Activated naive CD8-positive, alpha-beta T cell treated with anti-CD3 and anti-CD28 coated beads, Interleukin-2, amount 50 U/mL, for 24 hours (primary cell): ENCODE measurements at regions not wholly inside any gene's neighbourhood (a gene's known extent, or its start where the extent isn't known, plus 50 kb on each side); places are given as distances from the start of the nearest gene placed in this dataset.

ENCODE experiments used
- ATAC-seq: fragments of 150-1000 bp; cut with Tn5 transposase; one replicate; pipeline ENCODE4 v1.10.0; 2021
- DNase-seq: peaks from one replicate; pipeline ENCODE4 v3.0.0; 2021
- H3K27ac Mint-ChIP-seq: one replicate; pipeline ENCODE4 v1.8.0; 2021; ENCODE audit warnings: mild to moderate bottlenecking, mixed read lengths
- H3K27me3 Mint-ChIP-seq: one replicate; pipeline ENCODE4 v1.8.0; 2021; ENCODE audit warnings: mixed read lengths
- H3K36me3 Mint-ChIP-seq: one replicate; pipeline ENCODE4 v1.8.0; 2021; ENCODE audit warnings: low read depth, mixed read lengths
- H3K4me1 Mint-ChIP-seq: one replicate; pipeline ENCODE4 v1.8.0; 2021; ENCODE audit warnings: mixed read lengths
- H3K4me3 Mint-ChIP-seq: one replicate; pipeline ENCODE4 v1.8.0; 2021; ENCODE audit warnings: mild to moderate bottlenecking, moderate library complexity, mixed read lengths
- H3K9me3 Mint-ChIP-seq: one replicate; pipeline ENCODE4 v1.8.0; 2021; ENCODE audit warnings: mixed read lengths

DNA sequence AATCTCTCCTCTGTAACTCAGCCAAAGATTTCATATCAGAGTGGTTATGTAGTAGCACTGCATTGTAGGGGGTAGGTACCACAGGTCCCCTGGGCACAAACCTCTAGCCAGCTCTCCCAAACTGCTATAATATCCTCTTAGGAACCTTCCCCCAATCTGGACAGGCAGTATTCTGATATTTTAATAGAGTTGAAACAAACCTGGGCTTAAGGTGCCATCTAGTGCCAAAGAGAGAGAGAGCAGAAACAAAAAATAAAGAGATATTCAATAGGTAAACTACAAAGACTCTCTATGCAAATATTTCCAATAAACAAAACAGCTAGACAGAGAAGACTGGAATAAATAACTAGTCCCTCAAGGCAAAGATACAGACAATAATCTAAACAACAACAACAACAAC is 1070.0 kb downstream of the CDH11 start:
- no peak for ATAC-seq
- H3K27ac Mint-ChIP-seq, result no peak overlapping the region
- H3K4me1 Mint-ChIP-seq, result no peaks in the 10 kb centered on the region
- no peaks in the 10 kb centered on the region for H3K36me3 Mint-ChIP-seq
- no peaks in the 10 kb centered on the region for H3K27me3 Mint-ChIP-seq
- DNase-seq, result no peak
- H3K4me3 Mint-ChIP-seq, result no peak overlapping the region
- peaks cover 15% of the 10 kb centered on the region for H3K9me3 Mint-ChIP-seq

DNA sequence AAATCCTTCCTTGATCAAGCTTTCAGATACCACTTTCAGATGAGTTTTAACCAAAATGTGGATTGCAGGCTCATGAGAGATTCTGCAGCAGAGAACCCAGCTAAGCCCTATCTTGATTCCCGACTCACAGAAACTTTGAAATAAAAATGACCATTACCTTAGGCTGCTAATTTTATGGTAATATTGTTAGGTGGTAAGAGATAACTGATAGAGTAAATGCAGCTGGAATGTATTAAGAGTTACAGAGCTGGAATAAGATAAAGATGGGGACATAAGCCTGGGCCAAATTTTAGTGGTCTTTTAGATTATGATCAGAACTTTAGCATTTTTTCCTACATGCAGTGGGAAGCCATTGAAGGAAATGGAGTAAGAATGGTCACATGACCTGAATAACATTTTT is 1074.0 kb downstream of the CDH11 start:
- Mint-ChIP-seq H3K4me1 (no peaks in the 10 kb centered on the region), H3K9me3 (peaks cover 31% of the 10 kb centered on the region), H3K27me3 (no peaks in the 10 kb centered on the region), H3K27ac (no peak overlapping the region), H3K36me3 (no peaks in the 10 kb centered on the region), H3K4me3 (no peak overlapping the region)
- no peak for ATAC-seq
- no peak for DNase-seq

DNA sequence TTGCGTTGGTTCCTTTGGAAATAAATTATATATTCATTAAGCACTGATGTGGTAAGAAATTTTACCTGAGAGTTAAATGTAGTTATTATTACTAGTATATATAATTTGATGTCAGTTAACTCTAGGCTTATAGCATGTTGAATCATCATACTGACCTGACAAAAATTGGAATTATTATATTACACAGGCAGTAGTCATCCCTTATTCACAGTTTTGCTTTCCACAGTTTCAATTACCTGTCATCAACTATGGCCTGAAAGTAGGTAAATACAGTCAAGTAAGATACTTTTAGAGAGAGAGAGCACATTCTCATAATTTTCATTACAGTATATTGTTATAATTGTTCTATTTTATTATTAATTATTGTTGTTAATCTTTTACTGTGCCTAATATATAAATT is 1074.7 kb downstream of the CDH11 start:
- ATAC-seq, result no peak
- Mint-ChIP-seq H3K9me3 (peaks cover 30% of the 10 kb centered on the region), H3K27me3 (no peaks in the 10 kb centered on the region), H3K4me3 (no peak overlapping the region), H3K4me1 (no peaks in the 10 kb centered on the region), H3K27ac (no peak overlapping the region), H3K36me3 (no peaks in the 10 kb centered on the region)
- DNase-seq, result no peak

DNA sequence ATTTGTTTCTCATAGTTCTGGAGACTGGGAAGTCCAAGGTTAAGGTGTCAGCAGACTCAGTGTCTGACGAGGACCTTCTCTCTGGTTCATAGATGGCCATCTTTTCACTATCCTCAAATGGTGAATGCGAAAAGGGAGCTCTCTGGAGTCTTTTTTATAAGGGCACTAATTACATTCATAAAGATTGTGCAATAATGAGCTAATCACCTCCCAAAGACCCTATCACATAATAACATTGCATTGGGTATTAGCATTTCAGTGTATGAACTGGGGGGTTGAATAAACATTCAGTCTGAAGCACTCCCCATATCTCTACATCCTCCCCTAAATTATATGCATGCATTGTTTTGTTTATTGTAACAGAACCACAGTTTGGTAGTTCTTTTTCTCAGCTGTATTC is 1086.5 kb downstream of the CDH11 start:
- no peak for DNase-seq
- H3K27me3 Mint-ChIP-seq, result no peaks in the 10 kb centered on the region
- no peaks in the 10 kb centered on the region for H3K36me3 Mint-ChIP-seq
- ATAC-seq, result no peak
- H3K9me3 Mint-ChIP-seq, result peaks cover 12% of the 10 kb centered on the region
- no peak overlapping the region for H3K4me3 Mint-ChIP-seq
- H3K4me1 Mint-ChIP-seq, result no peaks in the 10 kb centered on the region
- H3K27ac Mint-ChIP-seq, result no peak overlapping the region

GRCh38 chr16:64019339-64019738 is 1102.5 kb downstream of the CDH11 start:
- Mint-ChIP-seq H3K27me3 (no peaks in the 10 kb centered on the region), H3K4me3 (no peak overlapping the region), H3K27ac (no peak overlapping the region), H3K4me1 (no peaks in the 10 kb centered on the region), H3K36me3 (no peaks in the 10 kb centered on the region), H3K9me3 (peaks cover 33% of the 10 kb centered on the region)
- no peak for ATAC-seq
- DNase-seq, result no peak

DNA sequence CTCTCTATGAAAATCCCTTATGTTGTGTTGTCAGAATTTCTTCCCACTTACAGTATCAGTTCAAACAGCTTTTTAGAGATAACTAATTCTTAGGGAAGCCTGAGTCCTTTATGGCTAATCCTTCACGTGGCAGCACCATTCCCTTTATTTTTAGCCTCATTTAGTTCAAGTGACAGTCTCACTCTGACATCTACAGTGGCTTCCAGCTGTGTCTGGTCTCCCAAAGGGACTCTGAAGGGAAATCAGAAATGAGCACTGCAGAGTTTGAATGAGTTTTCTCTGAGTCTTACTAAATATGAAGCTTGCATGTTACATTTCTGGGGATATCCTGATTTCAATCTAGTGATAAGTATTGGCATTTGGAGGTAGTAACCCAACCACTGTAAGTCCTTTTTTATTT is 1104.1 kb downstream of the CDH11 start:
- DNase-seq (no peak), ATAC-seq (no peak)
- H3K9me3 Mint-ChIP-seq, result peaks cover 22% of the 10 kb centered on the region
- H3K27ac Mint-ChIP-seq, result no peak overlapping the region
- H3K36me3 Mint-ChIP-seq, result no peaks in the 10 kb centered on the region
- H3K4me3 Mint-ChIP-seq, result no peak overlapping the region
- no peaks in the 10 kb centered on the region for H3K27me3 Mint-ChIP-seq
- H3K4me1 Mint-ChIP-seq, result no peaks in the 10 kb centered on the region

GRCh38 chr16:64013856-64014255 is 1108.0 kb downstream of the CDH11 start:
- H3K27ac Mint-ChIP-seq, result no peak overlapping the region
- H3K4me1 Mint-ChIP-seq, result no peaks in the 10 kb centered on the region
- H3K27me3 Mint-ChIP-seq, result no peaks in the 10 kb centered on the region
- H3K36me3 Mint-ChIP-seq, result no peaks in the 10 kb centered on the region
- DNase-seq, result no peak
- ATAC-seq, result no peak
- H3K9me3 Mint-ChIP-seq, result peaks cover 21% of the 10 kb centered on the region
- no peak overlapping the region for H3K4me3 Mint-ChIP-seq

DNA sequence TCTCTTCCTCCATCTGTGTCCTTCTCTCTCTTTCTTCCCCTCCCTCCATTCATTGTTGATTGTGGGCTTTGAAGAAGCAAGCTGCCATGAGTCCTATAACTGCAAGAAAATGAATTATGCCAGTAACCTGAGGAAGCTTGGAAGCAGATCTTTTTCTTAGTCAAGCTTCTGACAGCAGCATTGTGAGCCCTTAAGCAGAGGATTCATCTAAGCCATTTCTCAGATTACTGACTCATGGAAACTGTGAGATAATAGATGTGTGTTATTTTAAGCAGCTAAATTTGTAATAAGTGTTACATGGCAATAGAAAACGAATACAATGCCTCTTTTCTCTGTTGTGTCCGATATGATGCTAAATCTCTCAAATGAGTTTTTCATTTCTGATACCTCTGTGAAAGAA is 1109.7 kb downstream of the CDH11 start:
- no peak for DNase-seq

DNA sequence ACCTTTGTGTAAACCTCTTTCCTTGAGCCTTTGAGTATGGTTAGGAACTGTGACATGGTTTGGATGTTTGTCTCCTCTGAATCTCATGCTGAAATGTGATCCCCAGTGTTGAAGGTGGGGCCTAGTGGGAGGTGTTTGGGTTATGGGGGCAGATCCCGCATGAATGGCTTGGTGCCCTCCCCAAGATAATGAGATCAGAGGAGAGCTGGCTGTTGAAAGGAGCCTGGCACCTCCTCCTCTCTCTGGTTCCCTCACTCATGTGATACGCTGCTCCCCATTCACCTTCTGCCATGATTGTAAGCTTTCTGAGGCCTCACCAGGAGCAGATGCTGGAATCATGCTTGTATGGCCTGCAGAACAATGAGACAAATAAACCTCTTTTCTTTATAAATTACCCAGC is 1110.2 kb downstream of the CDH11 start:
- Mint-ChIP-seq H3K4me3 (no peak overlapping the region), H3K4me1 (no peaks in the 10 kb centered on the region), H3K27me3 (no peaks in the 10 kb centered on the region), H3K9me3 (peaks cover 19% of the 10 kb centered on the region), H3K36me3 (no peaks in the 10 kb centered on the region), H3K27ac (no peak overlapping the region)
- ATAC-seq (no peak), DNase-seq (no peak)

More for the DNA sequence above, 1109.7 kb downstream of the CDH11 start:
- H3K36me3 Mint-ChIP-seq, result no peaks in the 10 kb centered on the region
- H3K27me3 Mint-ChIP-seq, result no peaks in the 10 kb centered on the region
- H3K27ac Mint-ChIP-seq, result no peak overlapping the region
- ATAC-seq, result no peak
- no peak overlapping the region for H3K4me3 Mint-ChIP-seq
- peaks cover 19% of the 10 kb centered on the region for H3K9me3 Mint-ChIP-seq
- H3K4me1 Mint-ChIP-seq, result no peaks in the 10 kb centered on the region

DNA sequence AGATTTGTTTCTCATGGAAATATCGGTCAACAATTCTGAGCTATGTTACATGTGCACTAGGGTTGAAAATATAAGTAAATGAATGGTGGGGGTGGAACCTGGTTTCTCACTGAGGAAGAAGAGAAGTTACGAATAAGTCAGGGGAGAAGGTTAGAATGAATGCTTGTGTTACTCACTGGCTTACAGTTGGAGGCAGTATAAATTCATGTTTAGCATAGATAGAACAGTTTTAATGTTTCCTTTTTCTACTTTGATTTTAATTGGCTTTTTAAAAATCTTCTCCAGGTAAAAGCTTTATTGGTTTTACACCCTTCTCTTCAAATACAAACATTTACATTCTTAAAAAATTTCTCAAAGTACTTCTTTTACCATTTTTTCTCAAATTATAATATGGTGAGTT is 1113.7 kb downstream of the CDH11 start:
- DNase-seq (no peak), ATAC-seq (no peak)
- H3K4me1 Mint-ChIP-seq, result no peaks in the 10 kb centered on the region
- H3K27ac Mint-ChIP-seq, result no peak overlapping the region
- no peaks in the 10 kb centered on the region for H3K27me3 Mint-ChIP-seq
- no peak overlapping the region for H3K4me3 Mint-ChIP-seq
- H3K9me3 Mint-ChIP-seq, result peaks cover 23% of the 10 kb centered on the region
- no peaks in the 10 kb centered on the region for H3K36me3 Mint-ChIP-seq

DNA sequence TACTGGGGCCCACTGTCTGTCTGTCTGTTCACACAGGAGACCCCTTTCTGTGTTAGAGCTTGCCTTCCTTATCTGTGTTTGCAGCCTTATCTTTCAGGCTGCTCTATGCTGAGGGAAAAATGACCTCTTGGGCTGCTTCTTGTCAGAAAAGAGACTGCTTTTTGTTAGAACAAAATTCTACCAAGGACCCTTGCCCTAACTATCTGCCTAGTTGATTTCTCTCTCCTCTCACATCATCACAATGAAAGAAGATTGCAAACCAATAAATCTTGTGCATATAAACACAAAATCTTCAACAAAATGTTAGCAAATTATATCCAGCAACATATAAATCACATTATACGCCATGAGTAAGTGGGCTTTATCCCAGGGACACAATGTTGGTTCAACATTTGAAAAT is 1117.7 kb downstream of the CDH11 start:
- Mint-ChIP-seq H3K27me3 (no peaks in the 10 kb centered on the region), H3K4me1 (no peaks in the 10 kb centered on the region), H3K36me3 (no peaks in the 10 kb centered on the region), H3K27ac (no peak overlapping the region), H3K9me3 (peaks cover 27% of the 10 kb centered on the region), H3K4me3 (no peak overlapping the region)
- ATAC-seq (no peak), DNase-seq (no peak)

DNA sequence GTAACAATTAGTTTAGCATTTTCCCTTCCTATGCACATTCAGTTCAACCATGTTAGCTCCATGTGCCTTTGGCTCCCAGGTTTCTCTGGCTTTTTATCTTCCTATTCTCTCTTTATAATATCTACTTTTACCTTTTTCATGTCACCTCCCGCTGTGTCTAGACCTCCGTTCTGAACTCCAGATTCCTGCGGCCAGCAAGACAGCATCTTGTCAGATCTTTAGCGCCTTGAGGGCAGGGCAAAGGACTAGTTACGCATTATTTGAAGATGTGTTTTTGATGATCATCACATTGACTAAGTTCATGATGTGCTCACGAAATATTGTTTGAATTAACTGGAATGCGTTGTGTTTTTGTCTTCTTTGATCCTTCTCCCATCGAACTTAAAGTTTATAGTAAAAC is 1126.8 kb downstream of the CDH11 start:
- Mint-ChIP-seq H3K4me3 (no peak overlapping the region), H3K27me3 (no peaks in the 10 kb centered on the region), H3K4me1 (no peaks in the 10 kb centered on the region), H3K9me3 (peaks cover 31% of the 10 kb centered on the region), H3K27ac (no peak overlapping the region), H3K36me3 (no peaks in the 10 kb centered on the region)
- ATAC-seq (no peak), DNase-seq (no peak)

- no peaks in the 10 kb centered on the region for H3K4me1 Mint-ChIP-seq
- no peaks in the 10 kb centered on the region for H3K36me3 Mint-ChIP-seq
- H3K4me3 Mint-ChIP-seq, result no peak overlapping the region
- no peaks in the 10 kb centered on the region for H3K27me3 Mint-ChIP-seq
- peaks cover 34% of the 10 kb centered on the region for H3K9me3 Mint-ChIP-seq
- DNase-seq (no peak), ATAC-seq (no peak)
- no peak overlapping the region for H3K27ac Mint-ChIP-seq
These were observed 1138.5 kb downstream of the CDH11 start for GRCh38 chr16:63983401-63983800.

- H3K27me3 Mint-ChIP-seq, result no peaks in the 10 kb centered on the region
- H3K9me3 Mint-ChIP-seq, result peaks cover 34% of the 10 kb centered on the region
- no peak overlapping the region for H3K4me3 Mint-ChIP-seq
- H3K27ac Mint-ChIP-seq, result no peak overlapping the region
- DNase-seq (no peak), ATAC-seq (no peak)
- H3K36me3 Mint-ChIP-seq, result no peaks in the 10 kb centered on the region
- no peaks in the 10 kb centered on the region for H3K4me1 Mint-ChIP-seq
These were observed 1139.1 kb downstream of the CDH11 start for GRCh38 chr16:63982741-63983140.

DNA sequence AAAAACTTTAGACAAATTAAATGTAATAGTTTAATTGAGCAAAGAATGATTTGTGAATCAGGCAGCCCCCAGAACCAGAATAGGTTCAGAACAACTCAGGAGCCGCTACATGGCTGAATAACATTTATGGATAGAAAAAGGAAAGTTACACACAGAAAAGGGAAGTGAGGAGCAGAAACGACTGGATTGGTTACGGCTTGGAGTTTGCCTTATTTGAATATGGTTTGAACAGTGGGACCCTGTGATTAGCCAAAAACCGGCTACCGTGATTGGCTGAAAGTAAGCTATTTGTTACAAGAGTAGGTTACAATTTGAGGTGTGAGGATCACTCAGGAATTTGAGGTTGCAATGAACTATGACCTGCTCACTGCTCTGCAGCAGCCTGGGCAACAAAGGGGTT is 1139.8 kb downstream of the CDH11 start:
- H3K9me3 Mint-ChIP-seq, result peaks cover 30% of the 10 kb centered on the region
- H3K4me3 Mint-ChIP-seq, result no peak overlapping the region
- H3K36me3 Mint-ChIP-seq, result no peaks in the 10 kb centered on the region
- no peak for ATAC-seq
- no peaks in the 10 kb centered on the region for H3K4me1 Mint-ChIP-seq
- no peaks in the 10 kb centered on the region for H3K27me3 Mint-ChIP-seq
- DNase-seq, result no peak
- H3K27ac Mint-ChIP-seq, result no peak overlapping the region

- Mint-ChIP-seq H3K4me3 (no peak overlapping the region), H3K36me3 (no peaks in the 10 kb centered on the region), H3K27ac (no peak overlapping the region), H3K9me3 (peaks cover 26% of the 10 kb centered on the region), H3K27me3 (no peaks in the 10 kb centered on the region), H3K4me1 (no peaks in the 10 kb centered on the region)
- no peak for ATAC-seq
- no peak for DNase-seq
These were observed 1140.2 kb downstream of the CDH11 start for GRCh38 chr16:63981639-63982038.
